Fibroblast of skin of right biceps (primary cell): ENCODE measurements at regions not wholly inside any gene's neighbourhood (a gene's known extent, or its start where the extent isn't known, plus 50 kb on each side); places are given as distances from the start of the nearest gene placed in this dataset.
"Not testable (repeated sequence)": the region's sequence is repeated elsewhere in the genome, so short reads cannot be mapped to it uniquely, and the experiment has no call there.

Experiments used
- DNase-seq: peaks from one replicate; pipeline ENCODE4 v3.0.0-alpha.2; 2013

DNA sequence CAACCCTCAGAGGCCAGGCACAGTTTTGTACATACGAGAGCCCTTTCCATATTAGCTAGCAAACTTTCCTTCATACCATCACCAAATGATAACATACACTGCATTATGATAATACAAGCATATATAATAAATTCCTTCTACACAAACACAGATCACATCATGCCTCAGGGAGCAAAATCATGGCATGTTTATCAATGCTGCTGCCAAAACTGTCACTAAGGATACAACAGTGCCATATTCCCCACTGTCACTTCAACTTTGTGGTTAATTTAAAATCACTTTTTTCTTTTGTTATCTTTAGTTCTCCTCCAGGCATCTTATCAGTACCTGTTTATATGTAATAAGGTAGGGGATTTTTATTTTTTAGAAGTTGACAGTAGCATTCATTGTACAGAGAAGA lies 196.3 kb downstream of the EPM2A start:
- no peak for DNase-seq

DNA sequence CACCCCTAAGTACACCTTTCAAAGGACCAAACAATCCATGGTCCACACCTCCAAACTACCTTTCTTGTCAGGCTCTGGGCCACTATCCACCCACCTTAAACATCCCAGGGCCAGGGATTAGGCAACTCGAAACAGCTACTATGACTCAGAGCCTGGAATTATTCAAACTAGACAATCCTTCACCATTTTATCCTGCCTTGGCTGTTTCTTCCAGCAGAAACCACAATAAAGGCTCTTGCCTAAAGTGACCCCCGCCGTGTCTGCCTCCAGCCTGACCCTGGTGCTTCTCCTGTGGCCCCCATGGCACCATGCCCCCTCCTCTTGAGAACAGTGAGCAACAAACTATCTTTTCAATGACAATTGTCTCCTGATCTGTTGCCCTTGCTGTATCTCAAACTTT lies 195.5 kb downstream of the EPM2A start:
- DNase-seq = peak; percentile 5

GRCh38 chr6:145540741-145541140 lies 194.6 kb downstream of the EPM2A start:
- DNase-seq = no peak

GRCh38 chr6:145544041-145544440 lies 191.3 kb downstream of the EPM2A start:
- peak; percentile 57 for DNase-seq

- DNase-seq = no peak
These were observed 190.8 kb downstream of the EPM2A start for GRCh38 chr6:145544514-145544913.

DNA sequence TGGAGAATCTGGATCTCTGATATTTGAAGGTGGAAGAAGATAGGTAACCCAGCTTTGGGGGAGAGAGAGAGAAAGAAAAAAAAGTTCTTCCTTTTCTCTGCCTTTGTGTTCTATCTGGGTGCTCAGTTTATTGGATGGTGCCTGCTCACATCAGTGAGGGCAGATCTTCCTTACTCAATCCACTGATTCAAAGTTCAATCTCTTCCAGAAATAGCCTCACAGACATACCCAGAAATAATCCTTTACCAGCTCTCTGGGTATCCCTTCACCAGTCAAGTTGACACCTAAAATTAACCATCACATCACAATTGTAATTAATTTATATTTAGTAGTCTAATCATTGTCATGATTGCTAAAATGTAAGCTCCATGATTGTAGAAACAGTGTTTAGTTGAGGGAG lies 189.1 kb downstream of the EPM2A start:
- DNase-seq = no peak

DNA sequence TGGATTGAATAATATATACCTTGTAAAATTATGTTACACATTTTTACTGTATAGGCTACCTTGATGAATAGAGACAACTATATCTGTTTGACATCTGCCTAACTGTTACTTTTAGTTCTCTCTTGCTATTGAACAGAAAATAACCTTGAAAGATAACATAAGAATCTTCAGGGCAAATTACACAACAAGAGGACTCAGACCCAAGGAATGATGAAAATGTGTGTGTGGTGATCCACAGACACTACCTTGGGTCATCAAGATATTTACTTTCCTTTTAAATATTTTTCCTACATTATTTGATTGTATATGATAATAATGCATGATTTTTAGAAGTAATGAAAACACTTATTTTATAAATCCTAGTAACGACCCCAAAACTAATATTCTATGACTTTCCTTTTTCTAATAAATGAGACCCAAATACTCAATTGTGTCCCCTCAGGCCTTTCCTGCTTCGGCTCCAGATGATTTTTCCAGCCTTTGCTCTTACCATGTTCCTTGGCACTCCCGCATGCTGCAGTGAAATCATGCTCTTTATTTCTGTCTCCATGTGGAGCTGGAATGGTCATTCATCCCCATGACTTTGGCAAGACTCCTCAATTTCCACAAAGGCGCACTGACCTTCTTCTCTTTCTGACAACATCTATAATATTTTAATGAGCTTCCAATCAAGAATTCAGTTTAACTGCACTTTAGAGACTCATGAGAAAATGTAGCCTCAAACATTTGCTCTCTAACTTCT lies 187.6 kb downstream of the EPM2A start:
- no peak for DNase-seq

- DNase-seq = no peak
These were observed 186.2 kb downstream of the EPM2A start for GRCh38 chr6:145548933-145549648.

- DNase-seq = no peak
These were observed 184.2 kb downstream of the EPM2A start for GRCh38 chr6:145551164-145551563.

DNA sequence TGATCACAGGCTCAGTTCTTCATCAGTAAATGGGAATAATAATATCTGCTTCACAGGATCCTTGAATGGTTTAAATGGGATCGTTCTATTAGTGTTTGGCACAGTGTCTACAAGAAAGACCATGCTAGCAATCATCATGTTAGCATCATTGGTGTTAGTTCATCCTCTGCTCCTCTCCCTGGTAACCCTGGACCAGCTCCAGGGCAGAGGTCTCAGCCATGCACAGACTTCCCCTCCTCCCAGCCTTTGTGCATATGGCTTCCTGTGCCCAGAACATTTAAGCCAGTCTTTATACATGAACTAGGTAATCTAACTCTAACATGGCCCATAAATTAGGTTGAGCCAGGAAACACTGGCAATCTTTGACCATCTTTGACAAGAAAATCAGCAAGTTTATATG lies 180.2 kb downstream of the EPM2A start:
- no peak for DNase-seq

- no peak for DNase-seq
These were observed 177.8 kb downstream of the EPM2A start for GRCh38 chr6:145557474-145557873.

- no peak for DNase-seq
These were observed 175.5 kb downstream of the EPM2A start for GRCh38 chr6:145559836-145560235.

DNA sequence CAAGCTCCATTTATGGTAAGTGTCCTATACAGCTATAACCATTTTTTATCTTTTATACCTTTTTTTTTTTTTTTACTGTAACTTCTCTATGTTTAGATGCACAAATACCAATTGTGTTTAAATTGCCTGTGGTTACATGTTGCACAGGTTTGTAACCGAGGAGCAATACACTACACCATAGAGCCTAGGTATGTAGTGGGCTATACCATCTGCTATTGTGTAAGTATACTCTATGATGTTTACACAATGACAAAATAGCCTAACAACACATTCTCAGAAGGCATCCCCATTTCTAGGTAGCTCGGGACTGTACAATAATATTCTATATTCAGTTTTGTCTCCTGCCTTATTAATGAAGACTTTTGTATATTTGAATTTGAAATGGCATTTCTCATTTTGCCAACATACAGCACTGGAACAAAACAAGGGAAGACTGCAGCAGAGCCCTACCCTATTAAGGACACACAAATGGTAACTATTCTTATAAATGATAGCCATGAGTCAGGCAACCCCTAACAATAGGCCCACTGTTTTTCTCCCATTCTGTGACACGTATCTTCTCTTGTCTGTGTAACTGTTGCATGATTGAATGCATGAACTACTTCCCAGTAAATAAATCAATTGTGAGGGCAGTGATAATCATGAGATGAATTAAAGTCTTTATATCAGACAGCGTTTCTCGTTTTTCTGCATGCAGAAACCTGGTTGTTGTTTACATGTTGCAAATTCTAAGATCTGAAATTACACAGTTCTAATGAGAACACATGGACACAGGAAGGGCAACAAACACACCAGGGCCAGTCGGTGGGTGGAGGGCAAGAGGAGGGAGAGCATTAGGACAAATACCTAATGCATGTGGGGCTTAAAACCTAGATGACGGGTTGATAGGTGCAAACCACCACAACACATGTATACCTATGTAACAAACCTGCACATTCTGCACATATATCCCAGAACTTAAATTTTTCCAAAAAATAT lies 173.9 kb downstream of the EPM2A start:
- DNase-seq = no peak

DNA sequence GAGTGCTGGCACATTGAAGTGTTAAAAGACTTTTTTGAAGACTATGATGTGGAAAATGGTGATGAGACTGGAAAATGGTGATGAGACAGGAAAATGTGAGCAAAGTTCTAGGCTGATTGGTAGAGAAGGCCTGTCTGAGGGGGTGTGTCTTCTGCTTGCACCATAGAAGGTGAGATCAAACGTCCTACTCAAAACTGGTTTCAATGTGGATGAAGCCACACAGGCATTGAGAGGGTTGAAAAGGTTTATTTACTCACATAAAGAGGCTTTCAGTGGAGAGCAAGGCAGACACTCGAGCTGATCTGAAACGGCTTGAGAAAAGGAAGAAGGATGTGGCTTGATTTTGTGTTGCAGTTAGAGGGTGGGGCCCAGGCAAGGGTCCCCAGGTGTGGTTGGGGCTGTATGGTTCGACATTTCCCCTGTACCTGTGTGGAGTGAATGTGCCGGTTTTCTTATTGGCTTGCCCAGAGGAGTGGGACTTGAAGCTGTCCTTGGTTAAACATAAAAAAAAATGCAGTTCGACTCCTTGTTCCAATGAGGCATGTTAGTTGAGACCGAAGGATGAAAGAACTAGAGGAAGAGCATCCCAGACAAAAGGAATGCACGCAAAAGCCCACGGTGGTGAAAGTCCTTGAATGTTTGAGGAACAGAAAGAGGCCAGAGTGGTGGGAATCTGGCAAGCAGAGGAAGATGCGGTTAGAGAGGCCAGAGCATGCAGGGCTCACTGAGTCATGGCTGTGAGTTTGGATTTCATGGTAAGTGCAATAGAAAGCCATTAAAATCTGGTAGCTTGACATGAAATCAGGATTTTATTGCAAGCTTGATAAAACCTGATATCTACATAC lies 172.3 kb downstream of the EPM2A start:
- peak; percentile 12 for DNase-seq

- no peak for DNase-seq
These were observed 170.8 kb downstream of the EPM2A start for GRCh38 chr6:145564553-145564952.

GRCh38 chr6:145567684-145568252 lies 167.6 kb downstream of the EPM2A start:
- DNase-seq = no peak

- peak; percentile 2 for DNase-seq
These were observed 166.2 kb downstream of the EPM2A start for GRCh38 chr6:145569140-145569539.

DNA sequence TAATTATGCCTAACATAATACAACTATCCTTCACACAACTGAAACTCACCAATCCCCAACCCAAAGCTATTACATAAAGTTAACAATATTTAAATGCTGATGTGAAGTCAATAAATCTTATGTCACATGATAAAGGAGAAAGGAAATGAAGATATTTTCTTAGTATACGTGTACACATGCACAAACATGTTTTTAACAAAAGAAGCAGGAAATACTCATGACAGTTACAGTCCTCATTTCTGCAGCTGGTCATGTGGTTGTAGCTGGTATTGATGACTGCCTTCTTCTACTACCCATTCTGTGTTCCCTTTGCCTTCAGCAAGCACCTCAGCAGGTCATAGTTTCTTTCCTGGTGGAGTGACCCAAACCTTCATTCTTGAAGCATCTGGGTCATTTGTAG lies 165.0 kb downstream of the EPM2A start:
- not testable (repeated sequence) for DNase-seq

GRCh38 chr6:145574269-145574668 lies 161.1 kb downstream of the EPM2A start:
- DNase-seq = not testable (repeated sequence)
